ENCODE measurements at regions not wholly inside any gene's neighbourhood (a gene's known extent, or its start where the extent isn't known, plus 50 kb on each side); places are given as distances from the start of the nearest gene placed in this dataset.

DNA sequence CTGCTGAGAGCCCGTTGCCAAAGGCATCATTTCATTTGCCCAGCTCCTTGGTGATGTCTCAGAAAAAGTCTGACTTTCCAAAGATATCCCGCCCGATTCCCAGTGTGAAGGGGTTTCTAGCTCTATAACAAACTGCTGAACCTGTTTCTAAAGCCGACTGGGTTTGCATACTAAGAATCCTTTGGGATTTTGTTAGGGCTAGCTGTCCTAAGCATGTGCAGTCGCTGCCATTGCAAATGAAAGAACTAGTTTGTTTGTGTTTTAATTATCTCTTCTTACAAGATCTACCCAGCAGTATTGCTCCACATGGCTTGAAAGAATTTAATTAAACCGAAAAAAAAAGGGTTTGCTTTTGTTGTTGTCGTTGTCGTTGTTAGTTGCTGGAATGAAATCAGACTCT is 476.6 kb downstream of the GATA3 start:
- 87 to 88% methylated on average over 8 of the region's 8 CpGs for WGBS, 2 donors
- Histone ChIP-seq H3K27me3 (no peaks in the 10 kb centered on the region), H3K4me3 (no peak overlapping the region), H3K36me3 (no peaks in the 10 kb centered on the region), H3K4me1 (no peaks in the 10 kb centered on the region), H3K27ac (no peak overlapping the region), H3K9me3 (peaks cover 0 to 3% (median 0%) of the 10 kb centered on the region in 4 donors)
- TF ChIP-seq POLR2AphosphoS5 (IDR thresholded peaks at IDR 0.05) (no peak), POLR2A (IDR thresholded peaks at IDR 0.05) (no peak), EP300 (IDR thresholded peaks at IDR 0.05) (no peak)
- TF ChIP-seq, protein P1, sequence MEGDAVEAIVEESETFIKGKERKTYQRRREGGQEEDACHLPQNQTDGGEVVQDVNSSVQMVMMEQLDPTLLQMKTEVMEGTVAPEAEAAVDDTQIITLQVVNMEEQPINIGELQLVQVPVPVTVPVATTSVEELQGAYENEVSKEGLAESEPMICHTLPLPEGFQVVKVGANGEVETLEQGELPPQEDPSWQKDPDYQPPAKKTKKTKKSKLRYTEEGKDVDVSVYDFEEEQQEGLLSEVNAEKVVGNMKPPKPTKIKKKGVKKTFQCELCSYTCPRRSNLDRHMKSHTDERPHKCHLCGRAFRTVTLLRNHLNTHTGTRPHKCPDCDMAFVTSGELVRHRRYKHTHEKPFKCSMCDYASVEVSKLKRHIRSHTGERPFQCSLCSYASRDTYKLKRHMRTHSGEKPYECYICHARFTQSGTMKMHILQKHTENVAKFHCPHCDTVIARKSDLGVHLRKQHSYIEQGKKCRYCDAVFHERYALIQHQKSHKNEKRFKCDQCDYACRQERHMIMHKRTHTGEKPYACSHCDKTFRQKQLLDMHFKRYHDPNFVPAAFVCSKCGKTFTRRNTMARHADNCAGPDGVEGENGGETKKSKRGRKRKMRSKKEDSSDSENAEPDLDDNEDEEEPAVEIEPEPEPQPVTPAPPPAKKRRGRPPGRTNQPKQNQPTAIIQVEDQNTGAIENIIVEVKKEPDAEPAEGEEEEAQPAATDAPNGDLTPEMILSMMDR (IDR thresholded peaks at IDR 0.05) = no peak
- intact Hi-C loops (cut with DNase I) = no loop called here
- DNase-seq = no peak

DNA sequence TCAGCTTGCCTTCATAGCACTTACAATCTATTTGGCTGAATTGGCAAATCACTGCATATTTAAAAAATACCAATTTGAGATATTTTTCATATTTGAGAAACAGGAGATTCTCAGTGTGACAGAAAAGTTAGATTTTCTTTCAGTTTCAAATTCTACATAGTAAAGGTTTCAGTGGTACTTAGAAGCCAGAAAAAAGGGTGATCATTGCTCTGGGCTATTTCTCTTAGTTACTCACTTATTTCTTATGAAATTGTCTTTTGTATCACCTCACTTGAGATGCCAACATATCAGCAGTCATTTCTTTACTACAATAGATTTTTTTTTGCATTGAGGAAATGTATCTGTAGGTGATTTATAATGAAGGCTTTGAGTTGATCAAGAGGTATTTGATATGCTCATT is 478.2 kb downstream of the GATA3 start:
- Histone ChIP-seq H3K9me3 (no peaks in the 10 kb centered on the region), H3K27ac (no peak overlapping the region), H3K4me3 (no peak overlapping the region), H3K27me3 (no peaks in the 10 kb centered on the region), H3K4me1 (no peaks in the 10 kb centered on the region), H3K36me3 (no peaks in the 10 kb centered on the region)
- TF ChIP-seq, protein P1 (IDR thresholded peaks at IDR 0.05) = no peak
- TF ChIP-seq POLR2AphosphoS5 (IDR thresholded peaks at IDR 0.05) (no peak), EP300 (IDR thresholded peaks at IDR 0.05) (no peak), POLR2A (IDR thresholded peaks at IDR 0.05) (no peak)
- DNase-seq = no peak
- intact Hi-C loops (cut with DNase I) = no loop called here

DNA sequence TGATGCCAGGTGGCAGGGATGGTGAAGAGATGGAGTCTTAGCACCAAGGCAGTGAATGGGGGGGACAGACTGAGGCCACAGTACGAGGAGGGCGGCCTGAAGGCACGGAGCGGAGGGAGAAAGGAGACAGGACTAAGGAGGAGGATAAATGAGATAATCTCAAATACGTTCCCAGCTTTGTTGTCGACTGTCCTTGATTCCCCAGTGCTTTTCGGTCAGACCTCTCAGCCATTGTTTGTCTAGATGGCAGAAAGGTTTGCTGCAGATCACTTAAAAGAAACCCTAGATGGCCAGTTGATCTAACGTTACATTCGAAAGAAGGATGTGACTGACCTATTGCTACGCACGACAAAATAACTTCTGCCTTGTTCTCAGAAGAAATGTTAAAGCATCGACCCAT is 479.0 kb downstream of the GATA3 start:
- H3K4me3 ChIP-seq = no peak overlapping the region
- no peak for DNase-seq
- TF ChIP-seq, protein P1 (IDR thresholded peaks at IDR 0.05) = no peak
- TF ChIP-seq POLR2AphosphoS5 (IDR thresholded peaks at IDR 0.05) = no peak
- no peak for TF ChIP-seq POLR2A (IDR thresholded peaks at IDR 0.05)
- TF ChIP-seq EP300 (IDR thresholded peaks at IDR 0.05) = no peak
- no peaks in the 10 kb centered on the region for H3K36me3 ChIP-seq
- H3K27ac ChIP-seq = no peak overlapping the region
- H3K27me3 ChIP-seq = no peaks in the 10 kb centered on the region
- H3K4me1 ChIP-seq = no peaks in the 10 kb centered on the region
- 84 to 88% methylated on average over 12 of the region's 12 CpGs for WGBS, 2 donors
- intact Hi-C loops (cut with DNase I) = no loop called here
- no peaks in the 10 kb centered on the region for H3K9me3 ChIP-seq

DNA sequence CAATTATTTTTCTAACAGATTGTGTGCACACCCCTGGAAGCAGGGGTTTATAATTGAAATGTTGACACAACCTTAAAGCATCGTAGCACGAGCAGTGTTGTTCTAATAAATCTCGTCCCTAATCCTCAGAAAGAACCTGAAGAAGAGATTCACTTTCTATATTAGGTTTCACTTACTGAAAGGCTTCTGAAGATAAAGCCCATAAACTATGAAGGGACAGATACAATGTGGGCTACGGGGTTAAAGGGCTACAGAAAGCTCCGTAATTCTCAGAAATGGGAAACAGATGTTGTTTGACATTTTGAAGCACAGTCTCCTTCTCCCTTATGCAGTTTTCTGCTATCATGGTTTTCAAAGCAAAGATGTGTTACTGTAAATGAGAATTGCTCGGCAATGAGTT is 479.6 kb downstream of the GATA3 start:
- no peak overlapping the region for H3K27ac ChIP-seq
- no peaks in the 10 kb centered on the region for H3K4me1 ChIP-seq
- H3K9me3 ChIP-seq = no peaks in the 10 kb centered on the region
- H3K36me3 ChIP-seq = no peaks in the 10 kb centered on the region
- H3K4me3 ChIP-seq = no peak overlapping the region
- H3K27me3 ChIP-seq = no peaks in the 10 kb centered on the region
- WGBS, 2 donors = 47 to 52% methylated on average over 6 of the region's 6 CpGs
- DNase-seq = no peak
- intact Hi-C loops (cut with DNase I) = no loop called here
- TF ChIP-seq EP300 (IDR thresholded peaks at IDR 0.05) (no peak), POLR2AphosphoS5 (IDR thresholded peaks at IDR 0.05) (no peak), POLR2A (IDR thresholded peaks at IDR 0.05) (no peak)
- TF ChIP-seq, protein P1 (IDR thresholded peaks at IDR 0.05) = no peak

DNA sequence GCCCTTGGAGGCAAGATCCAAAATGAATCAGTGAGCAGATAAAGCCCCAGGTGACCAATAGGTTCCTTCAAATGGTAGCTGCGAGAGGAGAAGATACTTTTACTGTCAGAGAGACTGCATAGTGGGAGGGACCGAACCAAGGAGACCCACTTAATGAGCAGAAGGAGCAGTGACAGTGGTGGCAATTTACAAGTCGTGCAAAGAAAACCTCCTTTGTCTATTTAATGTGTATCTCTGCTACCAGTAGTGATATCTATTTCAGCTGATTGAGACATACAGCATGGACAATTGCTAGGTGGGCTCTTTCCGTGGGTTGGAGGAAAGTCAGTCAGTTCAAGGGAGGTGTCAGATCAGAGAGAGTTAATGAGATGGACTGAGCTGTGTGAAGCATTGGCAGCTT is 480.4 kb downstream of the GATA3 start:
- H3K27ac ChIP-seq = no peak overlapping the region
- WGBS, 2 donors = 70 to 79% methylated on average over 4 of the region's 4 CpGs
- no peak for DNase-seq
- H3K4me3 ChIP-seq = no peak overlapping the region
- H3K36me3 ChIP-seq = no peaks in the 10 kb centered on the region
- H3K4me1 ChIP-seq = no peaks in the 10 kb centered on the region
- no peaks in the 10 kb centered on the region for H3K27me3 ChIP-seq
- intact Hi-C loops (cut with DNase I) = no loop called here
- no peaks in the 10 kb centered on the region for H3K9me3 ChIP-seq
- TF ChIP-seq POLR2AphosphoS5 (IDR thresholded peaks at IDR 0.05) (no peak), POLR2A (IDR thresholded peaks at IDR 0.05) (no peak), EP300 (IDR thresholded peaks at IDR 0.05) (no peak)
- TF ChIP-seq, protein P1 (IDR thresholded peaks at IDR 0.05) = no peak
